Astrocyte (in vitro differentiated cells and primary cell): ENCODE measurements at regions not wholly inside any gene's neighbourhood (a gene's known extent, or its start where the extent isn't known, plus 50 kb on each side); places are given as distances from the start of the nearest gene placed in this dataset.

Source experiments
- CTCF ChIP-seq: IDR thresholded peaks from 2 replicates; pipeline ENCODE4 v1.5.1; 2011; ENCODE audit warnings: low read depth, mild to moderate bottlenecking, inconsistent platforms, low read length, moderate library complexity; ENCODE audit not compliant: insufficient read depth
- EZH2 ChIP-seq: IDR thresholded peaks from 2 replicates; pipeline ENCODE4 v1.6.1; 2012; ENCODE audit warnings: mild to moderate bottlenecking, low read length, inconsistent platforms; ENCODE audit not compliant: insufficient read depth

DNA sequence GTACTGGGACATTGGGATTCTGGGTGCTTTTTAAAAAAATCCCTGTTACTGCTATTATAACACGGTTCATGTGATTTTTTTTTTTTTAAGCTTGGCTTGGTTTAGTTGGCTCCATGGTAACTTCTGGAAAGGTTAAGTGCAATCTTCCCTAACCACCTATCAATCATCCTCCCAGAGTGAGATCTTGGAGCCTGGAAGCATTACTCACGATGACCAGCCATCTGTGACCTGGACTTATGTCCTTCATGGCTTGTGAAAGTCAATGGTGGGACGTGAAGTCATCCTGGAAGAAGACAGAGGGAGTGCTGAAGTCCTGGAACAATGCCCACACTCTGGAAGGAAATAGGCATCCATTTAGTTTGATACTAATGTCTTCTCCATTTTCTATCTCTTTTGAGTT, 135.5 kb upstream of the FRMD4A start:
- no peak for TF ChIP-seq CTCF
- TF ChIP-seq EZH2 = no peak
